ENCODE measurements at regions not wholly inside any gene's neighbourhood (a gene's known extent, or its start where the extent isn't known, plus 50 kb on each side); places are given as distances from the start of the nearest gene placed in this dataset.

- no peak for DNase-seq (ENCODE audit: low read depth, low spot score)
Observed at GRCh38 chrX:98350940-98351339, 1467.2 kb downstream of the RPA4 start.

- no peak for DNase-seq (ENCODE audit: low read depth, low spot score)
Observed at GRCh38 chrX:98357146-98357545, 1473.4 kb downstream of the RPA4 start.

- DNase-seq (ENCODE audit: low read depth, low spot score): no peak
Observed at GRCh38 chrX:98362630-98363029, 1478.9 kb downstream of the RPA4 start.

- DNase-seq (ENCODE audit: low read depth, low spot score): no peak
Observed at GRCh38 chrX:98371994-98372393, 1488.3 kb downstream of the RPA4 start.

GRCh38 chrX:98379134-98379533 lies 1495.4 kb downstream of the RPA4 start:
- no peak for DNase-seq (ENCODE audit: low read depth, low spot score)

- DNase-seq (ENCODE audit: low read depth, low spot score): no peak
Observed at GRCh38 chrX:98380106-98380505, 1496.4 kb downstream of the RPA4 start.

- no peak for DNase-seq (ENCODE audit: low read depth, low spot score)
Observed at GRCh38 chrX:98380556-98380955, 1496.8 kb downstream of the RPA4 start.

GRCh38 chrX:98398542-98398941 lies 1514.8 kb downstream of the RPA4 start:
- DNase-seq (ENCODE audit: low read depth, low spot score): no peak

GRCh38 chrX:98405376-98405775 lies 1521.7 kb downstream of the RPA4 start:
- DNase-seq (ENCODE audit: low read depth, low spot score): no peak

GRCh38 chrX:98407584-98407983 lies 1523.9 kb downstream of the RPA4 start:
- DNase-seq (ENCODE audit: low read depth, low spot score): no peak

GRCh38 chrX:98409867-98410266 lies 1526.2 kb downstream of the RPA4 start:
- DNase-seq (ENCODE audit: low read depth, low spot score): no peak

GRCh38 chrX:98412058-98412457 lies 1528.3 kb downstream of the RPA4 start:
- DNase-seq (ENCODE audit: low read depth, low spot score): no peak

- DNase-seq (ENCODE audit: low read depth, low spot score): no peak
Observed at GRCh38 chrX:98422536-98422935, 1538.8 kb downstream of the RPA4 start.

- DNase-seq (ENCODE audit: low read depth, low spot score): no peak
Observed at GRCh38 chrX:98432413-98432812, 1548.7 kb downstream of the RPA4 start.

GRCh38 chrX:98448524-98448923 lies 1564.8 kb downstream of the RPA4 start:
- no peak for DNase-seq (ENCODE audit: low read depth, low spot score)

GRCh38 chrX:98452456-98452855 lies 1568.7 kb downstream of the RPA4 start:
- DNase-seq (ENCODE audit: low read depth, low spot score): no peak

GRCh38 chrX:98459669-98460068 lies 1576.0 kb downstream of the RPA4 start:
- DNase-seq (ENCODE audit: low read depth, low spot score): no peak

- no peak for DNase-seq (ENCODE audit: low read depth, low spot score)
Observed at GRCh38 chrX:98480606-98481005, 1596.9 kb downstream of the RPA4 start.

GRCh38 chrX:98481636-98482035 lies 1597.9 kb downstream of the RPA4 start:
- DNase-seq (ENCODE audit: low read depth, low spot score): no peak

- DNase-seq (ENCODE audit: low read depth, low spot score): no peak
Observed at GRCh38 chrX:98490670-98491069, 1607.0 kb downstream of the RPA4 start.

- no peak for DNase-seq (ENCODE audit: low read depth, low spot score)
Observed at GRCh38 chrX:98501426-98501825, 1617.7 kb downstream of the RPA4 start.

- no peak for DNase-seq (ENCODE audit: low read depth, low spot score)
Observed at GRCh38 chrX:98506907-98507306, 1623.2 kb downstream of the RPA4 start.

- no peak for DNase-seq (ENCODE audit: low read depth, low spot score)
Observed at GRCh38 chrX:98514032-98514431, 1630.3 kb downstream of the RPA4 start.

GRCh38 chrX:98516120-98516519 lies 1632.4 kb downstream of the RPA4 start:
- no peak for DNase-seq (ENCODE audit: low read depth, low spot score)

GRCh38 chrX:98523026-98523425 lies 1639.3 kb downstream of the RPA4 start:
- no peak for DNase-seq (ENCODE audit: low read depth, low spot score)
